Left ventricle myocardium inferior (tissue), 1 donor: ENCODE measurements at regions not wholly inside any gene's neighbourhood (a gene's known extent, or its start where the extent isn't known, plus 50 kb on each side); places are given as distances from the start of the nearest gene placed in this dataset.

Experiments
- DNase-seq: peaks from one replicate; pipeline ENCODE4 v3.0.0-alpha.2; 2020
- H3K27ac ChIP-seq: fragments of 200-600 bp; replicated peaks from 2 replicates; pipeline ENCODE4 v1.8.0; 2021
- H3K27me3 ChIP-seq: fragments of 200-600 bp; 2 replicates; pipeline ENCODE4 v1.8.0; 2021; ENCODE audit warnings: low read depth
- H3K36me3 ChIP-seq: fragments of 200-600 bp; 2 replicates; pipeline ENCODE4 v1.8.0; 2021
- H3K4me1 ChIP-seq: fragments of 200-600 bp; 2 replicates; pipeline ENCODE4 v1.8.0; 2021
- H3K4me3 ChIP-seq: fragments of 200-600 bp; 2 replicates; pipeline ENCODE4 v1.8.0; 2021; ENCODE audit warnings: mild to moderate bottlenecking, moderate library complexity
- H3K9me3 ChIP-seq: fragments of 200-600 bp; replicated peaks from 2 replicates; pipeline ENCODE4 v1.8.0; 2021
- intact Hi-C: fragments of 100-400 bp; cut with micrococcal nuclease; formaldehyde crosslinking; loops from one replicate; pipeline ENCODE4 v1.11.0; 2022
- TF ChIP-seq, protein P1 (sequence below): fragments of 200-600 bp; IDR thresholded peaks from 2 replicates; pipeline ENCODE4 v1.8.0; 2021; ENCODE audit warnings: antibody characterized with exemption, mild to moderate bottlenecking, borderline replicate concordance
- donor health status: DM: no; HTN: yes; CAD: no; lungs with severe emphysema.

DNA sequence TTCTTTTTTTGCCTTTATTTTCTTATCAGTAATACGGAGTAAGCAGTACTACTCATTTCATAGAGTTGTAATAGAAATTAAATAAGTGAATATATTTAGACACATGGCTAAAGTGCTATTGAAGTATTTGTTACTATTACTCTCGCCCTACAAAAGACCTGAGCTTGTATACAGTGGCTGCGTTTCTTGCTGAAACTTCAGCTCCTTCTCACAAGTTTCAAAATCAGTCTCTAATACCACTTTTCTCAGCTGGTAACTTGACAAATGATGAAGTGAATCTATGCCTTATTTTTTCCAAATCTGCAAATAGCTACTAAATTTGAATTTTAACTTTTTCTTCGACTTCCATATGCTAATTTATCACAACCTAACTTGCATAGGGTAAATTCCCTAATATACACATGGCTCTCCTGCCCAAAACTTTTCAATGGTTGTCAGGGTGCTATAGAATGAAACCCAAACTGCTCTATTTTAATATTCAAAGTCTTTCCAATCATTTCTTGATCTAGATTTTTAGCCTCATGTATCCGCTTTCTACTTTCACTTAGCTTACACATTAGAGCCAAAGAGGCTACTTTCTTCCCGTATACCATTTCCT is 347.8 kb upstream of the GULP1 start:
- no peak overlapping the region for H3K4me3 ChIP-seq
- no peaks in the 10 kb centered on the region for H3K4me1 ChIP-seq
- H3K9me3 ChIP-seq: no peaks in the 10 kb centered on the region
- no peaks in the 10 kb centered on the region for H3K36me3 ChIP-seq
- intact Hi-C loops: no loop called here
- TF ChIP-seq, protein P1, sequence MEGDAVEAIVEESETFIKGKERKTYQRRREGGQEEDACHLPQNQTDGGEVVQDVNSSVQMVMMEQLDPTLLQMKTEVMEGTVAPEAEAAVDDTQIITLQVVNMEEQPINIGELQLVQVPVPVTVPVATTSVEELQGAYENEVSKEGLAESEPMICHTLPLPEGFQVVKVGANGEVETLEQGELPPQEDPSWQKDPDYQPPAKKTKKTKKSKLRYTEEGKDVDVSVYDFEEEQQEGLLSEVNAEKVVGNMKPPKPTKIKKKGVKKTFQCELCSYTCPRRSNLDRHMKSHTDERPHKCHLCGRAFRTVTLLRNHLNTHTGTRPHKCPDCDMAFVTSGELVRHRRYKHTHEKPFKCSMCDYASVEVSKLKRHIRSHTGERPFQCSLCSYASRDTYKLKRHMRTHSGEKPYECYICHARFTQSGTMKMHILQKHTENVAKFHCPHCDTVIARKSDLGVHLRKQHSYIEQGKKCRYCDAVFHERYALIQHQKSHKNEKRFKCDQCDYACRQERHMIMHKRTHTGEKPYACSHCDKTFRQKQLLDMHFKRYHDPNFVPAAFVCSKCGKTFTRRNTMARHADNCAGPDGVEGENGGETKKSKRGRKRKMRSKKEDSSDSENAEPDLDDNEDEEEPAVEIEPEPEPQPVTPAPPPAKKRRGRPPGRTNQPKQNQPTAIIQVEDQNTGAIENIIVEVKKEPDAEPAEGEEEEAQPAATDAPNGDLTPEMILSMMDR: no peak
- no peak for DNase-seq
- H3K27me3 ChIP-seq: no peaks in the 10 kb centered on the region
- H3K27ac ChIP-seq: no peak overlapping the region

DNA sequence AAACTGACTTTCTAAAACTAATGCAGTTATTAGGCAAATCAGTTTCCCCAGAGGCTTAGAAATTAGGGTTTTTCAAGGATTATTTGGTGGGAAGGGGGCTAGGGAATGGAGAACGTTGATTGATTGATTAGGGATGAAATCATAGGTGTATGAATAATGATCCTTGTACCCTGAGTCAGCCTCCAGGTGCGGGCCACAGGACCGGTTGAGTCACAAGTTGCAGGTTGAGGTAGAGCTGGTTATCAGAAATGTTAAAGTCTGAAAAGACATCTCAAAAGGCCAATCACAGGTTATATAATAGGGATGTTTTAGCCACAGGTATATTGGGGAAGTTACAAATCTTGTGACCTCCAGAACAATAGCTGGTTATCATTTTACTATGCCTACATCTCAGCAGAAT is 341.8 kb upstream of the GULP1 start:
- DNase-seq: no peak
- no peaks in the 10 kb centered on the region for H3K27me3 ChIP-seq
- intact Hi-C loops: no loop called here
- no peaks in the 10 kb centered on the region for H3K4me1 ChIP-seq
- H3K4me3 ChIP-seq: no peak overlapping the region
- TF ChIP-seq, protein P1: no peak
- H3K36me3 ChIP-seq: no peaks in the 10 kb centered on the region
- peaks cover 28% of the 10 kb centered on the region for H3K9me3 ChIP-seq
- H3K27ac ChIP-seq: no peak overlapping the region

DNA sequence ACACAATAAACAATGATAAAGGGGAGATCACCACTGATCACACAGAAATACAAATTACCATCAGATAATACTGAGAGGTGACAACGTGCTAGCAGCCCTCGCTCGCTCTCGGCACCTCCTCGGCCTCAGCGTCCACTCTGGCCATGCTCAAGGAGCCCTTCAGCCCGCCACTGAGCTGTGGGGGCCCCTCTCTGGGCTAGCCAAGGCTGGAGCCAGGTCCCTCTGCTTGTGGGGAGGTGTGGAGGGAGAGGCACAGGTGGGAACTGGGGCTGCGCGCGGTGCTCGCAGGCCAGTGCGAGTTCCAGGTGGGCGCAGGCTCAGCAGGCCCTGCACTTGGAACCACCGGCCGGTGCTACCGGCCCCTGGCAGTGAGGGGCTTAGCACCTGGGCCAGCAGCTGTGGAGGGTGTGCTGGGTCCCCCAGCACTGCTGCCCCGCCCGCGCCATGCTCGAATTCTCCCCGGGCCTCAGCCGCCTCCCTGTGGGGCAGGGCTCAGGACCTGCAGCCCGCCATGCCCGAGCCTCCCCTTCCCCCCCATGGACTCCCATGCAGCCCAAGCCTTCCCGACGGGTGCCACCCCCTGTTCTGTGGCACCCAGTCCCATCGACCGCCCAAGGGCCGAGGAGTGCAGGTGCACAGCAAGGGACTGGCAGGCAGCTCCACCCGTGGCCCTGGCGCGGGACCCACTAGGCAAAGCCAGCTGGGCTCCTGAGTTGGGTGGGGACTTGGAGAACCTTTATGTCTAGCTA is 340.0 kb upstream of the GULP1 start:
- Histone ChIP-seq H3K27me3 (no peaks in the 10 kb centered on the region), H3K4me3 (no peak overlapping the region), H3K4me1 (no peaks in the 10 kb centered on the region), H3K36me3 (no peaks in the 10 kb centered on the region), H3K27ac (no peak overlapping the region), H3K9me3 (peaks cover 34% of the 10 kb centered on the region)
- TF ChIP-seq, protein P1: no peak
- DNase-seq: no peak
- intact Hi-C loops: no loop called here

DNA sequence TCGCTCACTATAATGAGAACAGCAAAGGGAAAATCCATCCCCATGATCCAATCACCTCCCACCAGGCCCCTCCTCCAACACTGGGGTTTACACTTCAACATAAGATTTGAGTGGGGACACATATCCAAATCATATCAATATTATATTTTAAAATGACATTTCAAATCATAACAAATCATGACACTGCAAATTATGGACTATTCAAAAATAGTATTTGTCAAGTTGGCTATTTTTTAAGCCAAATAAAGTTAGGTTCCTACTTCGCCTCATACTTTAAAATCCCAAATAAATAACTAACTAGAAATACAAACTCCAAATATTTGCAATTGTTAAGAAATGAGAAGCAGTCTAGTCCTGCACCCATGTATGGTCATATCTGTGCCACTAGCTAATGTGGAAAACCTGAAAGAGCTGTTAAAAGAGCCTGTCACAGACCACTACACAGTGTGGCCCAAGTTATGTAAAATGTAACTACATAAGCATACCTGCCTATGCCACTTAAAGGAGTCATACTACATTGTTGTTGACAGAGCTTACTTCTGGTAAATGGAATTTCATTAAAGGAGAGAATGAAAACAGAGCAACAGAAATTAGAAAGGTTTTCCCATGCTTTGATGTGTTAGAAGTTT is 334.7 kb upstream of the GULP1 start:
- DNase-seq: no peak
- Histone ChIP-seq H3K9me3 (peaks cover 7% of the 10 kb centered on the region), H3K27ac (no peak overlapping the region), H3K36me3 (no peaks in the 10 kb centered on the region), H3K4me3 (no peak overlapping the region), H3K27me3 (no peaks in the 10 kb centered on the region), H3K4me1 (no peaks in the 10 kb centered on the region)
- TF ChIP-seq, protein P1: no peak
- intact Hi-C loops: no loop called here

DNA sequence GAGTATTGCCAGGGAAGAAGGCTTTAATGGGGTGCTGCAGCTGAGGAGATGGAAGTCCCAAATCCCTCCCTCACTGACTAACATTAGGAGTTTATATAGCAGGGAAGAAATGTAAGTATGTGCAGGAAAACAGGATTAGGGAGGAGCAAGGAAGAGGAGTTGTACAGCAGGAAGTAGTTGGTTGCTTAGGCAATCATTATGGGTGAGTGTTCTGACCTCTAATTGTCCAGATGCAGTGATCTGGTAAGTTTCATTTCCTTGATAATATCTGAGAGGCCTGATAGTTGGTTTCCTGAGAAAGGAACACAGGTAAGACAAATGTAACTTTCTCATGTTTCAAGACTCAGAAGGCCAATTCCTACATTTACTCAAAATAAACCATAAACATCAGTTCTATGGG is 331.9 kb upstream of the GULP1 start:
- DNase-seq: no peak
- no peaks in the 10 kb centered on the region for H3K27me3 ChIP-seq
- no peak overlapping the region for H3K27ac ChIP-seq
- intact Hi-C loops: no loop called here
- no peak overlapping the region for H3K4me3 ChIP-seq
- TF ChIP-seq, protein P1: no peak
- H3K36me3 ChIP-seq: no peaks in the 10 kb centered on the region
- H3K4me1 ChIP-seq: no peaks in the 10 kb centered on the region
- H3K9me3 ChIP-seq: peaks cover 6% of the 10 kb centered on the region
